ENCODE measurements at regions not wholly inside any gene's neighbourhood (a gene's known extent, or its start where the extent isn't known, plus 50 kb on each side); places are given as distances from the start of the nearest gene placed in this dataset.

DNA sequence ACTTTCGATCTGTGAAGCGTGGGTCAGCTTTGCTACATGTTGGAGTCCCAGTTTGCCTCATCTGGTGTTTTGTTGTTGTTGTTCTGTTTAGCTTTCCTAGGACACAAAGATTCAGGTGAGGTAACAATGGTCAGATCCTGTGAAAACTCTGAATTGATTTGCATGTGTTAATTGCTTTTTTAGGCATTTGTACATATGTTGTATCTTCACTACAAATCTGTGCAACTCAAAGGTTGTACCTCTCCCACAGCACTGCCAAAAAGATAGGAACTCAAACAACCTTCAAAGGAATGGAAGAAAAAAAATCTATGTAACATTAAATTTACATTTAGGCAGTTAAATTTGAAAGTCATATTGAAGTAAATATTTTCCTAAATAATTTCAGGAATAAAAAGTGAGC is 518.5 kb upstream of the TENM4 start:
- TF ChIP-seq, protein P1, sequence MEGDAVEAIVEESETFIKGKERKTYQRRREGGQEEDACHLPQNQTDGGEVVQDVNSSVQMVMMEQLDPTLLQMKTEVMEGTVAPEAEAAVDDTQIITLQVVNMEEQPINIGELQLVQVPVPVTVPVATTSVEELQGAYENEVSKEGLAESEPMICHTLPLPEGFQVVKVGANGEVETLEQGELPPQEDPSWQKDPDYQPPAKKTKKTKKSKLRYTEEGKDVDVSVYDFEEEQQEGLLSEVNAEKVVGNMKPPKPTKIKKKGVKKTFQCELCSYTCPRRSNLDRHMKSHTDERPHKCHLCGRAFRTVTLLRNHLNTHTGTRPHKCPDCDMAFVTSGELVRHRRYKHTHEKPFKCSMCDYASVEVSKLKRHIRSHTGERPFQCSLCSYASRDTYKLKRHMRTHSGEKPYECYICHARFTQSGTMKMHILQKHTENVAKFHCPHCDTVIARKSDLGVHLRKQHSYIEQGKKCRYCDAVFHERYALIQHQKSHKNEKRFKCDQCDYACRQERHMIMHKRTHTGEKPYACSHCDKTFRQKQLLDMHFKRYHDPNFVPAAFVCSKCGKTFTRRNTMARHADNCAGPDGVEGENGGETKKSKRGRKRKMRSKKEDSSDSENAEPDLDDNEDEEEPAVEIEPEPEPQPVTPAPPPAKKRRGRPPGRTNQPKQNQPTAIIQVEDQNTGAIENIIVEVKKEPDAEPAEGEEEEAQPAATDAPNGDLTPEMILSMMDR (IDR thresholded peaks at IDR 0.05): no peak
- no peak for TF ChIP-seq POLR2AphosphoS5 (IDR thresholded peaks at IDR 0.05)
- TF ChIP-seq POLR2A (IDR thresholded peaks at IDR 0.05): no peak
